Keratinocyte (primary cell): ENCODE measurements at regions not wholly inside any gene's neighbourhood (a gene's known extent, or its start where the extent isn't known, plus 50 kb on each side); places are given as distances from the start of the nearest gene placed in this dataset.

Experiments used
- EZH2 ChIP-seq: IDR thresholded peaks from one replicate; pipeline ENCODE4 v1.6.1; 2012; ENCODE audit warnings: inconsistent platforms, mild to moderate bottlenecking, low read length, moderate library complexity
- TF ChIP-seq, protein P1 (sequence below), 3 experiments: IDR thresholded peaks in 1 of 3; conservative IDR thresholded peaks in 1 of 3; optimal IDR thresholded peaks in 1 of 3; 2 replicates in 2 of 3; 3 replicates in 1 of 3; pipeline versions ENCODE3 to v1.5.1; 2011; ENCODE audit warnings: low read length in 3 of 3, mild to moderate bottlenecking in 3 of 3, moderate library complexity in 2 of 3, control low read depth in 1 of 3, inconsistent platforms in 1 of 3; ENCODE audit not compliant: insufficient read depth in 2 of 3; ENCODE audit errors: extremely low read depth in 1 of 3

DNA sequence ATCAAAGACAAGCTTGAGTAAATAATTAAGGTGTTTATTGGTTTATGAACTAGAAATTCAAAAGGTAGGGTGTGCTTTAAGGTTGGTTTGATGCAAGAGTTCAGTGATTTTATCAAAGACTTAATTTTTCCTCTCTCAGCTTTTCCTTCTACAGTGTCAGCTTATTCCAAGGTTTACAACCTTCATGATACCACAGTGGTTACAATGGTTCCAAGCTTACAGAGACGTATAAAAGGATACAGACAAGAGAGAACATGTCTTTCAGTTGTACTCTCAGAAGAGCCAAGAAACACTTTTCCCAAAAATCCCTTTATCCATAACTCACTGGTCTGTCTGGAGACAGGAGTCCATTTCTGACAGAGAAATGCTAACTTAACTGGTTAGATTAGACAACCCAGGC is 93.5 kb upstream of the LOC128125822 start:
- TF ChIP-seq, protein P1, sequence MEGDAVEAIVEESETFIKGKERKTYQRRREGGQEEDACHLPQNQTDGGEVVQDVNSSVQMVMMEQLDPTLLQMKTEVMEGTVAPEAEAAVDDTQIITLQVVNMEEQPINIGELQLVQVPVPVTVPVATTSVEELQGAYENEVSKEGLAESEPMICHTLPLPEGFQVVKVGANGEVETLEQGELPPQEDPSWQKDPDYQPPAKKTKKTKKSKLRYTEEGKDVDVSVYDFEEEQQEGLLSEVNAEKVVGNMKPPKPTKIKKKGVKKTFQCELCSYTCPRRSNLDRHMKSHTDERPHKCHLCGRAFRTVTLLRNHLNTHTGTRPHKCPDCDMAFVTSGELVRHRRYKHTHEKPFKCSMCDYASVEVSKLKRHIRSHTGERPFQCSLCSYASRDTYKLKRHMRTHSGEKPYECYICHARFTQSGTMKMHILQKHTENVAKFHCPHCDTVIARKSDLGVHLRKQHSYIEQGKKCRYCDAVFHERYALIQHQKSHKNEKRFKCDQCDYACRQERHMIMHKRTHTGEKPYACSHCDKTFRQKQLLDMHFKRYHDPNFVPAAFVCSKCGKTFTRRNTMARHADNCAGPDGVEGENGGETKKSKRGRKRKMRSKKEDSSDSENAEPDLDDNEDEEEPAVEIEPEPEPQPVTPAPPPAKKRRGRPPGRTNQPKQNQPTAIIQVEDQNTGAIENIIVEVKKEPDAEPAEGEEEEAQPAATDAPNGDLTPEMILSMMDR (optimal IDR thresholded peaks at IDR 0.05 in 1 of 3, IDR thresholded peaks at IDR 0.05 in 1 of 3, conservative IDR thresholded peaks at IDR 0.05 in 1 of 3; ENCODE audit: extremely low read depth in 1 of 3, insufficient read depth in 2 of 3, low read length in 3 of 3) = no peak
- TF ChIP-seq EZH2 = no peak
